NCI-H2196 (cell line): ENCODE measurements at regions not wholly inside any gene's neighbourhood (a gene's known extent, or its start where the extent isn't known, plus 50 kb on each side); places are given as distances from the start of the nearest gene placed in this dataset.
"Not testable (repeated sequence)": the region's sequence is repeated elsewhere in the genome, so short reads cannot be mapped to it uniquely, and the experiment has no call there.

Source experiments
- DNase-seq: peaks from one replicate; lab custom pipeline; 2025; ENCODE audit not compliant: unreplicated experiment; lab: John Stamatoyannopoulos, UW

DNA sequence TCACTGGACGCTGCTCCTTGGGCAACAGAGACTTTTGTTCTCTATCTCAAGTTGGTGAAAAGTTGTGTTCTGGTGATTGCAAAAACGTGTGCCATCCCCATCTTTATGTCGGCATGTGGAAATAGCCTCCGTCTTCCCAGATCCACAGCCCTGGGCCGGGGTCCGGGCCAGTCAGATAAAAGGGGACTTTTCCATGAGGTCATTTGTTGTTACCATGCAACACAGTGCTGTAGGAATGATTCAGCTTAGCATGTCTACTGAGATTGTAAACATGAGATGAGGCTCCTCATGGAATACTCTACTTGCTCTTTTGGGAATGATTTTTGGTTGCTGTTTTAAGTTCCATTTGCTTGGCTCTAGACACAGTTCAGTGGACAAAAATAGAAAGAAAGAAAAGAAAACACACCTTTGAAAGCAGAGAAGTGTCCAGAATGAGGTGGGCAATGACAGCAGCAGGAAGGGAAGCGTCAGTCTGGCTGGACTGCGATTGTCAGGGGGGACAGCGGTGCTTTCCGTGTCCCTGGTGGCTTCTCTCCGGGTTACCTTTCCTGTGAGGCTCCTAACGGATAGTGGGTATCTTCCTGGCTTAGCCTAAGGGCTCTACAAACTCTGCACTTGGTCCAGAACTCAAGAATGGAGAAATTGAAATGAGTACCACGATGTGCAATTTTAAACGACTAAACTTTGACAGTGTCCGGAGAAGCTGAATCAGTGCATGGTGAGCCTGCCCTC is 91.6 kb downstream of the TEX29 start:
- no peak for DNase-seq

DNA sequence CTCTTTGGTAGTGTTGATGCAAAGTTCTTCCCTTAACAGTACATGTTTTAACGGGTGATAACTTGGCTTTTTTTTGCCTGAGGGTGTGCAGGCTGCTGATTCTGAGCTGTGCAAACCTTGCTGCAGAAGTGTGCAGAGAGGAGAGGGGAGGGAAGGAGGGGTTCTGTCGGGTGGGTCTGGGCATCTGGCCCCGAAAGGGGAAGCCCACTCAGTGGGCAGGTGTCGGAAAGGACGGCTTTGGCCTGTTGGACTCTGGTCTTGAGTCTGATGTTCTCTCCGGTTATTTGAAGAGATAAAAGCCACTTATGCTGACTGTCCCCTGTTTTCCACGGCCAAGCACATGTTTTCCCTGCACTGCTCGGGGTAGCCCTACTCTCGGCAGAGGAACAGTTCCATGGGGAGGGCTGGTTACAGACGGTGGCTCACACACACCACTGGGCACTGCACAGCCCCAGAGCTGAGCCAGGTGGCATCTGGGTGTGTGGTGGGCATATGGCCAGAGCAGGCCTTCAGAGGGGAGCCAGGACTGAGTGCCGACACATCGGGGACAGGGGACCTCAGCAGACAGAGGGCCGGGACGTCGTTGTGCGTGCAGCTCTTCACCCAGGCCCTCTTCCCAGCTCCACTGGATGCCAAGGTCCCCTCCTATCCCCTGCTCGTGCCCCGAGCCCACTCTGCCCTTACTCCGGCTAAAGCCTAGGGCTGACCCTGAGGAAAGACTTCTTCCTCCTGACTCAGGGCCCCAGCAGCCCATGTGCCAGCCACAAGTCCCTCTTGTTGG is 93.2 kb downstream of the TEX29 start:
- DNase-seq = no peak

DNA sequence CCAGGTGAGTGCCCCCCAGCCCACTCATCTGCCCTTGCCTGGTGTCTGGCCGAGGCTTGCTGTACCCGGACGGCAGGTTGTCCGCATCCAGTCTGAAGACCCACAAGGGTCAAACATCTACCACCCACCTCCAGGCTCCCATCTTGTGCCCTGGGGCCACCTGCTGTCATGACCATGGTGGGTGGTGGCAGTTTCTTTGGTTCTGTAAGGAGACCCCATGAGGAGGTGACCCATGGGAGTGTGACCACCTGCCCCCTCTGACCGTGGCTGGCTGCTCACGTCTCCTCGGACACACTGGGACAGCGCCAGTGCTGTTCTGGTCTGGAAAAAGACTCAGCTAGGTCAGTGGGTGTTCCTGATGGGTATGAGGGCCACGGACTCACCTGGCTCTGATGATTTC is 93.9 kb downstream of the TEX29 start:
- DNase-seq = no peak

DNA sequence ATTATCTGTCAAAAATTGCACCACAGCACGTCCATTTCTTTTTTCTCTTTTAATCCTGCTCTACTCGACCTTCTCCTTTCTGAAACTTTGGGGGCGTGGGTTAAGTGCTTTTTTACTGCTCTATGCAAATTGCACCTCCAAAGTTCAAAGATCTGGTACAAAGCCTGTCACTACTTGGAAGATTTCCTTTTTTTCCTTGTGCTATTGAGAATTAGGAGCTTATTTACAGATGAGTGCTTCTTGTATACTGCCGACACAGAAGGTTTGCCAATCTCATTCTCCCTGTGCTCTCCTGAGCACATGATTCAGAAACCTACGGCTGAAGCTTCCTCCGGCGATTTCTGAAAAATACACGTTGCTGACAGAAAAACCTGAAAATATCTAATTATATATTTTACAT is 94.8 kb downstream of the TEX29 start:
- no peak for DNase-seq

DNA sequence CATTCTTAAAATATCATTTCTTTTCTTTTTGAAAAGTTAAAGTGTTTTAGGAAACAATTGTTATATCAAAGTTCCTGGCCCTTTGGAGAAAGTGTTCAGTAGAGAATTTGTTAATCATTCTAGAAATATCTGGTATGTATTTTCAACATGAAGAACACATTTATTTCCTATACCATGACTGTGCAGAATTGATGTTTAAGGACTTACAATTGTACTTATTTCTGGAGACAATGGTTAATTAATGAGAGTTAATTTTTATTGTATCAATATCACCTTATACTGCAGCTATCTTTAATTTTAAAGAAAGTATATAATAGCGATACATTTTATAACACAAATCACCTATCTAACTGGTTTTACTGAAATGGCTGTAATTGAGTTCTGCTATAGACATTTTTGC is 95.3 kb downstream of the TEX29 start:
- no peak for DNase-seq

DNA sequence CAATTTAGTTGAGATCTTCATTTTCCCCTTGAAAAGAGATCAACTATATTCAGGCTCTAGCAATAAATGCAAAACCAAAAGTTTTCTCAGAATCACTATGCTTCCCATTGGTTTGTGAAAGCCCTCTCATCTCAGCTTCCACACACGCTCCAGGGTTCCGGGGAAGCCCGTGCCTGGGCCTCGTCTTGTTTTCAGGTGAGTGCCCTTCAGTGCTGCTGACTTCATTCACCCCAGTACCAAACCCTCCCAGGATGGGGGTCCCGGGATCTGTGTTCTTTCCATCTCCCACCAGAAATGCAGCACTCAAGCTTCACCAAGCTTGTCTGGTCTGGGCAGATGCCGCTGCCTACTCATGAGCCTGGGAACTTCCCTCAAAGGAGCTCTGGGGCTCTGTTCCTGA is 97.7 kb downstream of the TEX29 start:
- DNase-seq = no peak

DNA sequence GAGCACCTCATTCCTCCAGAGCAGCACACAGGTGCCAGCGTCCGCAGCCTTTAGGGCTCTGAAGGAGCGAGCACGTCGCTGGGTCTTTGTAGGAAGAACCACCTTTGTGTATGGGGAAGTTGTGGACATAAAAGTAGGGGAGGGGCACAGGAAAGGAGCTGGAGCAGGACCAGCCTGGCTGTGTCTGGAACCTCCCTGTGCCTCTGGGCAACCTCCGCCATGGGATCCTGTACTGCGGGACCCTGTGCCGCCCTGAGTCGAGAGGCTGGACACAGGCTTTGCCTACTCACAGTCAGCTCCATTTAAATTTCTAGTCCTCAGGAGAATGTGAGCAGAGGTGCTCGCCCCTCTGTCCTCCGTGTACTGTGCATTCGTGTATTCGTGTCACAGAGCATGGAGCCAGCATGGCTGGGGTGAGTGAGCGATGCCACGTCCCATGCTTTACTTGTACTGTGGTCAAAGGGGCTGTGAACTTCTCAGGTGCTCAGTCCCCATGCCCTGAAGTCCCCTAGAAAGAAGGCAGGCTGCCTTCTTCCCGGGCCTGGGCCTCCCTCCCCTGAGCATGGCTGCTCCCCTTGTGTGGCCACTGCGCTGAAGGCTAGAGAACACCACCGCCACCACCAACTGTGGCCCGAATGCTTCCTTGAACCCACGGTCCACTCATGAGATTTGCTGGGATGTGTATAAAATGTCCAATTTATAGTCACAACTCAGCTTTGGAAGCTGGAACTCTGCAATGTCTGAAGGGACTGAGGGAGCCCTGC is 99.9 kb downstream of the TEX29 start:
- no peak for DNase-seq

DNA sequence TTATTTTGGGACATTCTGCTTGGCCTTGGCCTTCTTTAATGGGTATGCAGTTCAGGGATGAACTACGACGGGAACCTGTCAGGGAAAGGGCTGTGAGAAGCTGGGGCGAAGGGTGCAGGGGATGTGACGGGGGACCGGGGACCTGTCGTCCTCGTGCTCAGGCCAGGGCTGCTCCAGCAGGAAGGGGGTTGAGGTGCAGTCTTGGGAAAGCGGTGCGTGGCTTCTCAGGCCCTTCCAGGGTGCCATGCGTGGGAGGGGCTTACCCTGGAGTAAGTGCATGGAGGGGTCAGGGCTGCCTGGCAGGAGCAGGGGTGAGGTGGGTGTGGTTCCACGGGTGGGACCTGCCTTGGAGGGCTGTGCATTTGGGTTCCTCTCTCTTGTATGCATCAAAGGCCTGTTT is 100.8 kb downstream of the TEX29 start:
- DNase-seq = no peak

DNA sequence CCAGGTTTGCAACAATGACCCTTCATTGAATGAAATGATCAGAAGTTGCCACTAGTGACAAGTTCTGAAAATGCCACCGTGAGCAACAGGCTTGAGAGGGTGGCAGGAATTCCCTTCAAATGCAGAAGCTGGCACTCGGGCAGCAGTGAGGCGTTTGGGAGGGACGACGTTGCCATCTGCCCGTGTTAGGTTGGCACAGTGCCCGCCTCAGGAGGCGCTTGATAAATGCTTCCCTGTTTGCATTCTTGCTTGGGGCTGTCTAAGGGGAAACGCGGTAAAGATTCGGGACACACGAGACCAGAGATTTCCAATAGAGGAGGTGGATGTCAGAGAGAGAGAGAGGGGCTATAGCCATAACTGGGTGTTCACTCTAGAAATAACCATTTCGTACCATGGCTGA is 101.9 kb downstream of the TEX29 start:
- no peak for DNase-seq

DNA sequence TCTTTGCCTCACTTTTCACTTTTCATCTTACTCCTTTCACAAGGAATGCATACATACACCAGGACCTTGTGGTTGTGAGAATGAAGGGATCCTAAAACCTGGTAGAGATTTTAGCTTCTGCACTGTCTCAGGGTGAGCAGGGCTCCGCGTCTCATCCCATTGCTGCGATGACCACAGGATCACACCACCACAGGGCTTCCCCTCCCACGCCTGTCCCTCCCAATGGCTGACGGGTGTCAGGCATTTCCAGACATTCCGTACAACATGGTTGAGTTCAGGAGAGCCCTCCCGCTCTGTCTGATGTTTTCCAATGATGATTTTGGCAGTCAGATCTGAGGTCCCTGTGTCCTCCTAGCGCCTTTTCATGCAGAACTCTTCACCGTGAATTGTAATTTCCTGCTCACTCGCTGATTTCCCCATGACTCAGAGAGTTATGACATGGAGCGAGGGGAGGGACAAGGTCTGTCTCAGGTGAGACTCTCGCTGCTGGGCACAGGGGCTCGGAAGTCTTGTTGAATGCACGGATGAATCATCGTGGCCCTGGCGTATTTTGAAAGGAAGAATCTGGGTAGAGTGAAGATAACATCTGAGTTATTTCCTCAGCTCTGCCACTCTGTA is 102.8 kb downstream of the TEX29 start:
- no peak for DNase-seq

DNA sequence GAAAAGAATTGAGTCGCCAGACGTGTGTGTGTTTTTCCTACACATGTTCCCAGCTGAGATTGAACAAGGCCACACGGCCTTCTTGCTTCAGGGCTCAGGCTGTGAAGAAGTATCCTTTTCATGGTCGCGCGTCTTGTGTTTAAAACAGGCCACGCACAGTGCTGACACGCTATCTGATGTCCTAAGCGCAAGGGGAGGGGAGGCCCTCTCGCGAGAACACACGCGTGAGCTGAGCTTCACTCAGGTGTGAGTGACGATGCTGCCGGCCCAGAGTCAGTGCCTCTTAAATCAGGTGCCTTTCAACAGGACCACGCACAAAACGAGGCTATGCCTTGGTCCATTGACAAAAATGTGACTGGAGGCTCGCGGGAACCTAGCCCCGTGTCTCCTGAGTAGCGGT is 103.7 kb downstream of the TEX29 start:
- no peak for DNase-seq

DNA sequence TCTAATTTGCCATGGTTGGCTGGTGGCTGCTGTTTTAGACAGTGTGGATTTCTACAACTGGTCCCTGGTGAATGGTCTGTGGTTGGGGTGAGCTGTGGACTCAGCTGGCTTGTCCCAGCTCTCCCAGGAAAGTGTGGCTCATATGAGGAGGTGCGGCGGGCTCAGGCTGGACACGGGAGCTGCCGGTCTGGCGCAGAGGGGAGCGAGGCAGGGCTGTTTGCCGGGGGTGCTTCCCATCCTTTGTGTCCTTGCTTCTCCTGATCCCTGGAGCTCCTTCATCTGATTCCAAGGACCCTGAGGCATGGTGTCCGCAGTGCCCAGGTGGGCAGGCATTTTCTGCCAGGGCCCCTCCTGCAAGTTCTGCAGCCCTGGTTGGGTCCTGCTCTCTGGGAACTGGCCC is 104.9 kb downstream of the TEX29 start:
- DNase-seq = no peak

DNA sequence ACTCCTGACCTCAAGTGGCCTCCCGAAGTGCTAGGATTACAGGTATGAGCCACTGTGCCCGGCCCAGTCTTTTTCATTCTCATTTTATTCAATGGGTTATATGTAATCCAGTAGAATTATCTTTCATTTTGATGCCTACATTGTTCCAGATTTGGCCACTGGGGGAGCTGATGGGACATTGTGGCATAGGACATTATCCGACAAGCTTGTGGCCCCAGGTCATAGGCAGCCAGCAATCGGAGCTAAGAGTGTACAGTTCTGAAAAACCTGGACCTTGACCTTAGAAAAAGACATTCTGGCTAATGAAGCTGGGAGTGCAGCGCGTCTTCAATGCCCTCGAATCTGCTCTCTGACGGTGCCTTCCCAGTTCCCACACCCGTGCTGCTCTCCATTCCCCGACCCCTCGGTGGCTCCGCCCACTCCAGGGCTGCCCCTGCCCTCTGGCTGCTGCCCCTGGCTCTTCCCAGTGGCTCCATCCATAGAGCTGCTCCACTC is 108.7 kb downstream of the TEX29 start:
- peak; percentile 38 for DNase-seq

DNA sequence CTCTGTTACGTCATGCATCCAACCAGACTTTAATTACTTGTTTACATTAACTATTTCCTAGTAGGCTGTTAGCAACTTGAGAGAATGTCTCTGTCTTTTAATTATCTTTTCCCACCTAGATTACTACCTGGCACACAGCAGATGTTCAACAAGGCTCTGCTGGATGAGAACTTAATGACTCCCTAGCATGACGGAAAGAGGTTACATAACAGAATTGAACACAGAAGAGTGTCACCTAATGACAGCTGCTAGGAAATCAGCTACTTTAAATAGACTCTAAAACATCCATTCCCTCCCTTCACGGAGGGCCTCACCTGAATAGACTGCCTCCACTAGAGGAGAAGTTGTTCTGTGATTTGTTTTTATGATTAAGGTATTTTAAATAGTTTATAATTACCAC is 110.8 kb downstream of the TEX29 start:
- no peak for DNase-seq

DNA sequence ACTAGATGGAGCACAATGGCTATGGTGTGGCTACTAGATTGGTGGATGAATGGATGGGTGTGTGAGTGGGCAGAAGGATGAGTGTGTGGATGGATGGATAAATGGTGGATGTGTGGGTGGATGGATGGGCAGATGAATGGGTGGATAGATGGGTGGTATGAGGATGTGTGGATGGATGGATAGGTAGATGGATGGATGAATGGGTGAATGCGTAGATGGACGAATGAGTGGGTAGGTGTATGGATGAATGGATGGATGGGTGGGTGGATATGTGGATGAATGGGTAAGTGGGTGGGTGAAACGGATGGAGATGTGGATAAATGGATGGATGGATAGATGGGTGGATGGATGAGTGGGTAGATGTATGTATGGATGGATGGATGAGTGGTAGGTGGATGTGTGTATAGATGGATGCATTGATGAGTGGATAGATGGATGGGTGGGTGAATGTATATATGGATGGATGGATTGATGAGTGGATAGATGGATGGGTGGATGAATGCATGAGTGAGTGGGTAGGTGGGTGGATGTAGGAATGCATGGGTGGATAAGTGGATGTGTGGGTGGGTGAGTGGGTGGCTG is 114.2 kb downstream of the TEX29 start:
- no peak for DNase-seq

DNA sequence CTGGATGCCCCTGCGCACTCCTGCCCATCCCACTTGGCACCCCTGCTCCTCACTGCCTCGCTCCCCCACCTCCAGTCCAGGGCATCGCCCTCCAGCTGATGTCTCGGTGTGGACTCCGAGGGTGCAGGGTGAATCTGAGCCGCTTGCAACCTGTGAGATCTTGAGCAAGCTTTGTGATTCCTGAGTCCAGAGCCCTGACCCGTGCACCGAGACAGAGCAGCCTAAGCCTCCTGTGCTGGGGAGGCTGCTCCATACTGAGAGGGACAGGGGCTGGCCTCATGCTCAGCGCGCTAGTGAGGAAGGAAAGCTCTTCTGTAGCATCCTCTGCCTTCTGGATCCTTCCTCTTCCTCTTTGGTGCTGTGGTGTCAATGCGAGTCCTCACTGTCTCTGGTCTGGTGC is 116.0 kb downstream of the TEX29 start:
- no peak for DNase-seq

DNA sequence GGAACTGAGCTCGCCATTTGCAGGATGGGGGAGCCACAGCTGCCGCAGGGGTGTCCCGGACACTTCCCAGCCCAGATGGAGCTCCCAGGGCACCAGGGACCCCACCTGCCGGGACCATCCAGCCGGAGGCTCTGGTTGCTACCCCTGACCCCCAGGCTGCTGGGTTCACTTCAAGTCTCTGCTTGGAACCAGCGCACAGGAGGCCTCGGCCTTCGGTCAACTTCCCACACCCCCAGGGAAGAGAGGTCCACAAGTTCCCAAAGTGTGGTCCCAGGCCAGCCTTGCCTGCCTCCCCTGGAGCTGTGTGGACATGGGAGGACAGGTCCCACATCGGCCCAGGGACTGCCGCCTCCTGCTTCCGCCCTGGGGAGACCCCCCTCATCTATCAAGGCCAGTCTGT is 117.0 kb downstream of the TEX29 start:
- DNase-seq = no peak

DNA sequence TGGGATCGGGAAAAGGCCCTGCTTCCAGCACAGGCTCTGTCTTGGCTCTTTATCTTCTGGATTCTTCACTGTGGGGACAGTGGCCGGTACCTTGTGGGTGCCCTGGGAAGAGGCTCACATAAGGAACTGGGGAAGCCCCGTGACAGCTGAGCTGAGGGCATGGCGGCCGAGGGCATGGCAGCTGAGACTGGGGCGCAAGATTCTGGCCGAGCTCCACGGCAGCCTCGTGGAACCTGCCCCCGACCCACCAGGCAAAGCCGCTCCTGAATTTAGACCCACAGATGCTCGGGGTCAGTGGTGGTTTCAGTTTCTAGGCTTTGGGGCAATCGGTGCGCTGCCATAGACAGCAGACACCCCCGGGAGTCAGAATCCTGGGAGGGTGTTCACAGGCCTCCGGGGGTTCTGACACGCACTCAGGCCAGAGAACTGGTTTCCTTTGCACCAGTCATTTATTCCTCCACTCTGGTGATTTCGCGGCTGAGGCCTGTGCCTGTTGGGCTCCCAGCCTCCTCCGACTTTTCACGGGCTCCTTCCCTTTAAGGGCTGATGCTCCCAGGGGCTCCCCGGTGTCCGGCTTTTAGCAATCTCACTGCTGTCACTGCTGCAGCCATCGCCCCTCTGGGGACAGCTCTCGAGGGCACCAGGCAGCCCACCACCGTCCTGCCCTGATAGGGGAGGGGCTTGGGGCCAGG is 117.6 kb downstream of the TEX29 start:
- no peak for DNase-seq

DNA sequence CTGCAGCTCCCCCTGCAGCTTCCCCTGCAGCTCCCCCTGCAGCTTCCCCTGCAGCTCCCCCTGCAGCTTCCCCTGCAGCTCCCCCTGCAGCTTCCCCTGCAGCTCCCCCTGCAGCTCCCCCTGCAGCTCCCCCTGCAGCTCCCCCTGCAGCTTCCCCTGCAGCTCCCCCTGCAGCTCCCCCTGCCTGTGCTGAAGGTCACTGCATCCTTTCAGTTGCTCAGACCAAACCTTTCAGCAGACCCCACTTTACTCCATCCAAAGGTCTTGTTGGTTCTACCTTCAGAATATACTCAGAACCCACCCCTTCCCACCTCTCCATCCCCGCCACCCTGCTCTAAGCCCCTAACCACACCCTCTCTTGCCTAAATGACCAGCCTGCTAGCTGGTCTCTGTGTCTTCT is 120.0 kb downstream of the TEX29 start:
- not testable (repeated sequence) for DNase-seq

DNA sequence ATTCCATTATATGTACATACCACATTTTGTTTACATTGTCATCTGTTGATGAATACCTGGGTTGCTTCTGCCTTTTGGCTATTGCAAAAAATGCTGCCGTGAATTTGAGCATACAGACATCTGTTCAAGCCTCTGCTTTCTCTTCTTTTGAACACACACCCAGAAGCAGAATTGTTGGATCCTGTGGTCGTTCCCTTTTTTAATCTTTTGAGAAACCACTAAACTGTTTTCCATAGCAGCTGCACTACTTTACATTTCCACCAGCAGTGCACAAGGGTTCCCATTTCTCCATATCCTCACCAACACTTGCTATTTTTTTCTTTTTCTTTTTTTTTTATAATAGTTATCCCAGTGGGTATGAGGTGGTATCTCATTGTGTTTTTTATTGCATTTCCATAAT is 123.5 kb downstream of the TEX29 start:
- DNase-seq = no peak
